ENCODE measurements at regions not wholly inside any gene's neighbourhood (a gene's known extent, or its start where the extent isn't known, plus 50 kb on each side); places are given as distances from the start of the nearest gene placed in this dataset.
"Not testable (repeated sequence)": the region's sequence is repeated elsewhere in the genome, so short reads cannot be mapped to it uniquely, and the experiment has no call there.

DNA sequence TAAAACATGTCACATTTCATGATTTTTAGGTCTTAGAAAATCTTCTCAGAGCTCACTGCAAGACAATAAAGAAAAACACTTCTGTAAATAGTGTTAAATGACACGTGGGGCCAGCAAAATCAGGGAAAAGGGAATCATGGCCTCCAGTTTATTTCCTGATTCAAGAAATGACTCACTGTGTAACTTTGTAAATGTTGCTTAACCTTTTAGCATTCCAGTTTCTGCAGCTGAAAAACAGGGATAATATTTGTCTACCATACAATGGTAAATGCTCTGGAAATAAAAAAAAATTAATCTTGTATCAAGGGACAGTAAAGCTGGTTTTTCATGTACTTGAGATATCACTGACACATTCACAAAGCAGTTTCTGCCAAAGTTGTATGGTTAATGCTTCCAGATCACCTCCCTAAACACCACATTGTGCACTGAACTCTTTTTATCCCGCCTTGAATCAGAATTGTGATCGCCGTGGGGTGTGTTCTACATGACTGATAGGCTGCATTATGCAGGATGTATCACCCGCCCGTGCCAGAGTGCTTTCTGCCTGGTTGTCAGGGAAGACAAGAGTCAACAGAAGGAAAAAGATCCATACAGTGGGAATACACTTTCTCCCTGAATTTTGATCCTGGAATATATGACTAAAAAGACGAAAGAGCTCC is 238.8 kb downstream of the IKZF2 start:
- peak; percentile 67 for DNase-seq

DNA sequence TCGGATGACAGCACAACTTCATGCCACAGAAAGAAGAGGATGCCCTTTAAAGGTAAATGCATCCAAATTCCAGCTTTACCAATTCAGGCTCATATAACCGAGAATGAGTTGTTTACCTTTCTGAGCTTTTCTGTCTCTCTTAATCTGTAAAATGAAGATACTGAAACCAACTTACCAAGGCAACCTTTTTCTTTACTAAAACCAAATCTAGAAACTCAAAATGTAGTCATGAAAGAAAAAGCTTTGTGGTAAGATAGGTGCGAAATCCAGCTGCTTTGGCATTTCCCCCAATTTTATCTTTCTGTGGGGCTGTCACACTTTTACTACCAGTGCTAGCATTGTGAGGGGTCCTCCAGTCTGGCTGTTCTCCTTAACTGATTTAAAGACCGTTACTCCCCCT is 240.4 kb downstream of the IKZF2 start:
- no peak for DNase-seq

DNA sequence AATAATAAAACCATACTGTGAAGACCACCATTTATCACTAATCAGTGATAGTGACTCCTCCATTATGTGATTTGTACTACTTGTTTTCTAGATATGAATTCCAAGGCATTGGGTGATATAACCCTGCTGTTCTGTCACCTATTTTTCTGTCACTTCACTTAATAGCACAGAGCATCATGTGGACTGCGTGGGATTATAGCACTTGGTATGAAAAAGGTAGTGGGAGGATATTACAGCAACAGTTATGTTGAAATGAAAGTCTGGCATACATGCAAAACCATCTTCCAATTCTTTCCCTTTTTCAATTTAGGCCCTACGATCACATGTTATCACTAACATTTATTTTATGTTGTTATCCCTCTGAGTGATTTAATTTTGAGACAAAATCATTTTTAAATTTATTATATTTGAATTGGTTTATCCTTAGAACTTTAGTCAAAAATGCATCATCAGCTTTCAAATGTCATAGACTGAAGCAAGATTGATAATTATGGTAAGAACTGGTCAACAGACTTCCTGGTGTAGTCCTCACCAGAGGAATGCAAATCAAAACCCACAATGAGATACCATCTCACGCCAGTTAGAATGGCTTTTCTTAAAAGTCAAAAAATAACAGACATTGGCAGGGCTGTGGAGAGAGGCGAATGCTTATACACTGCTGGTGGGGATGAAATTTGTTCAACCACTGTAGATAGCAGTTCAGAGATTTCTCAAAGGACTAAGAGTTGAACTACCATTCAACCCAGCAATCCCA is 242.6 kb downstream of the IKZF2 start:
- DNase-seq, result no peak

DNA sequence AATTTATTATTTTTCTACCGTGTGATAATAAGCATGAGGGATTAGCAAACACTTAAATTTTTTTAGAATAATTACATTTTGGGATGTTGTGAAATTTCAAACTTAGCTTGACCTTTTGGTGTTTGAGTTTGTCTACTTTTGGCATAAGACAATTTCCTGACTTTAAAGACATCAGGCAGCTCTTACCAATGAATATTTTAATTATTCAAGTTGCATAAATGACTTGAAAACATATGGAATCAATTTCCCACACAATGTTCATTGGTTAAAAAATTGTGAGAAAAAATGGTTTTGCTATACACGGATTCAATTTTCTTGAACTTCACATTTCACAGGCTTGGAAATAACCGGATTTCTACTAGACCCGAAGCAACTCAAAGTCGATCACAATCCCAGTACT is 243.4 kb downstream of the IKZF2 start:
- no peak for DNase-seq

DNA sequence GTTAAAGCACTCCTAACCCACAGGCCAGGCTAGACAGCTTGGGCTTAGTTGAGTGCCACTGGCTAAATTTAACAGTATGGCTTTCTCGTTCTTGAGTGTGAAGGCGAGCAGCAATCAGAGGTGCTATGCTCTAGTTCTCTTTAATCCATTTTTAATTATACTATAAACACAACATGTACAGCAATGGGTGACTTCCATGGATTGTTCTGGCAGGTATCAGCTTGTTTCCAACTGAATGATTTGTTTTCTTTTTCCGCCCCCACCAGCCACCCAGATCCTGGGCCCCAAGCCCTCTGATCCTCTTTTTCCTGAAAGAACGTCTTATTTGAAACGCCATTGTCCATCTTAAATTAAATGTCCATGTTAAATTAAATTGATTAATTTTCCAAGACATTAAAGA is 244.8 kb downstream of the IKZF2 start:
- peak; percentile 67 for DNase-seq

DNA sequence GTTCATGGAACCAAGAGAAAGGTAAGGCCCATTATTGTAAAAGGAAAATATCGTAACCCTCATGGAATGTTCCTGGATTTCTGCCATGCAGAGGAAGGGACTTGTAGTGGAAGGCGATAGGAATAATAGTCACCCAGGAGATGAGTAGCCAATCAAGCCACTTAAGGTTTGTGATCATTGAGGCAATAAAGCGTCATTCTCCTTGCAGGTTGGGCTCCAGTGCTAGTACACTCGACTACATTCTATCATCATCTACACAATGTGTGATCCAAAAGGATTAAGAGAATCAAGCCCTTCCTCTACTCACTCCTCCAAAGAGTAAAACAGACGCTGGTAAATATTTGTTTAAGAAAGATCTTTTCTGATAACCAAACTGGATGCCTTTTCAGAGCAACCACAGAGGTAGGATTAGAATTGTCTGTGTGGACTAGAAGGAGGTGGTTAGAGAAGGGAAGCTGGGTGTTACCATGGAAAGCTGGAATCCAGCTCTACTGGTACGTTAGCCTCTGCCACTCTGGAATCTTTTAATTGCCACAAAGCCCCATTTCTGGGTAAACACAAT is 245.7 kb downstream of the IKZF2 start:
- DNase-seq, result peak; percentile 61

DNA sequence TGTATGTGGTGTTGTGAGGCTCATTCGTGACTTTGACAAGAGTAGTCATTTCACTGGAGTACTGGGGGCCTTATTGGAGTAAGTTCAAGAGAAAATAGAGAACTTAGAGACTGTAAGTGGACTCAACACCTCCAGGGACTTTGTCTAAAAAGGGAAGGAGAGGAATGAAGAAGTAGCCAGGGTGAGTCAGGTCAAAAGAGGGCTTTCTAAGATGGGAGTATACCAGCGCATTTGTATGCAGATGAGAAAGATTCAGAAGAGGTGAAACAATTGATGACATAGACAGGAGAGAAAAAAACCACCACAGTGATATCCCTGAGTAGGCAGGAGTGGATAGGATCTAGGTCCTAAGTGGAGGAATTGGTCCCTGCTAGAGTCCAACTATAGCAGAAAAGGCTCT is 246.8 kb downstream of the IKZF2 start:
- no peak for DNase-seq

DNA sequence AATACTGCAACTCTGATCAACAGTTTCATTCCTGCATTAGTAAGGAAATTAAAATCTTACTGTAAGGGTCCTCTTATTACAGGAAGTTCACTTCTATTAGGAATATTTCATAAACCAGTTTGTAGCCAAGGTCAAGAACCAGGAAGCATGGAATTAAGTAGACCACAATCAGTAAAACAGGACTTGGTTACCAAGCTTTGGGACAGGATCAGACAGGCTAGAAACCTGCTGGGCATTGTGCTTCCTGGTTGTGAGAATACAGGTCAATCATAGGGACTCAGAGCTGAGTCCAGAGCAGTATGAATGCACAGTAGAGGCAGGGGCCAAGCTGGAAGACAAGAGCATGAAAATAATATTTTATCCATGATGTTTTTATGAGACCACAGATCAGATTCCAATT is 248.0 kb downstream of the IKZF2 start:
- no peak for DNase-seq

DNA sequence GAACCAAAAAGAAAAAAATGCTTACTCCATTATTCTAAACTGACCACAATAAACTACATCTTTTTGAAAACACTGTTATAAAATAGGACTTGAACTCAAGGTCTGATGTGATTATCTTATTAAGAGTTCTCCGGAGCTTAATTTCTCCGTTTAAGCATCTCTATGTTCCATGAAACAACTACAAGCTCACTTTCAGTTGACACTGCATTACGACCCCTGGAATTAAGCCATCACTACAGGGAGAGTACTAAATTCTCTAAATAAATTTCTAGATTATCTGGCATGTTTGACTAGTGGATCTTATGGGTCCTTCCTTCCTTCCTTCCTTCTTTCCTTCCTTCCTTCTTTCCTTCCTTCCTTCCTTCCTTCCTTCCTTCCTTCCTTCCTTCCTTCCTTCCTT is 249.0 kb downstream of the IKZF2 start:
- DNase-seq, result no peak

DNA sequence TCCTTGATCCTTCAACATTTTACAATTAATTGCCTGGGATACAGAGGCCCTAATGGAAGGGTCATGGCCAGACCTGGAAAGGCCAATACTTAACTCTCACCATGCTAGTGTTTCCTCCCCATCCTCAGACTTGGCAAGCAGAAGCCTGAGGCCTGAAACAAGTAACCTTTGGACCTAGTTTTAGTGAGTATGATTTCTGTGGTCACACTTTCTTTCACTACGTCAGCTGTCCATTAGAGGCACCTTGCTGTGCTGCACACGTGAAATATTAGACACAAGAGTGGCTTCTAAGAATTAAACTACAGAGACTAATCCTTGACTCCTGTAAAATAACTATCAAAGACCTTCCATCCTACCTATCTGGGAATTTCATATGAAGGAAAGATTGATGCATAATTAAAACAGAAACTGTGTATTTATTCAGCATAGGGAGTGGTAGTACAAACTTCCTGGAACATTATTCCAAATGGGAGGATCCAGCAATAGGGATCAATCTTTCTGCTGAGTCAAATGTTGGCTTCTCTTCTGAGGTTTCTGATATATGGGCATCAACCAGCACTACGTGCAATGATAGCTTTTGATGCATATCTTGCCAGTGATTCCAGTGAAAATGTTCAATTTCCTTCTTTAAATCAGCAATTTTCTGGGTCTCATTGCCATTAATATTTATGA is 249.7 kb downstream of the IKZF2 start:
- peak; percentile 16 for DNase-seq

DNA sequence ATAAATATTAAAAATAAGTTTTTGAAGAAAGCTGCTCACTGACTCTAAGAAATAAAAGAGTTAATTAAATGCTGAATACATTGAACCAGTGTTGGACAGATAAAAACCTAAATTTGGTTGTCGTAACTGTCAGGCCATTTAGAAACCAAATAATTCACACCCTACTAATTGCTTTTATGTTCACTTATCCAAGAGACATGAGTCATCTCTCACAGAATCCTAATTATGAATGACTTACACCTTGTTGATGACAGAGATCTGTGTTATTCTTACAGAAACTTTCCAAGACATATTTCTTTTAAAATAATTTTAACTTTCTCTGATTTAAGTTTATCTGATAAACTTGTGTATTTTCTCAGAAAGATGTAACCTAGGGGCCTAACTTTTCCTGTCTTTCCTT is 250.7 kb downstream of the IKZF2 start:
- peak; percentile 34 for DNase-seq

DNA sequence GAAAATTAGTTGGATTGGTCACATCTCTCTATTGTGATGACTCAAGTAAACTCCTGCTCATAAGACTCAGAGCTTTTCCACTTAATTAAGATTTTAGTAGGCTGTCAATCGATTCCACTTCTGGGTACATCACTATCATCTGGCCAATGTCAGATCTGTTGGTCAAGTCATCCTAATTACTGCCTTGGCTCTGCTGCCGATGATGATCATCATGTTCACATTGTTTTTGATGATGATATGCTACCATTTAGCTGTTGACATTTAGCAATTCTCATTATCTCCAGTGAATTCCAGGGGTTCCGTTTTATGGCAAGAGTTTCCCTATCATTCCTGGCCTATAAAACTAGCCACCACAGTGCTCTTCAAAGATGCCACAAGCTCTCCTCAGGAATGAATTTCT is 253.4 kb downstream of the IKZF2 start:
- no peak for DNase-seq

DNA sequence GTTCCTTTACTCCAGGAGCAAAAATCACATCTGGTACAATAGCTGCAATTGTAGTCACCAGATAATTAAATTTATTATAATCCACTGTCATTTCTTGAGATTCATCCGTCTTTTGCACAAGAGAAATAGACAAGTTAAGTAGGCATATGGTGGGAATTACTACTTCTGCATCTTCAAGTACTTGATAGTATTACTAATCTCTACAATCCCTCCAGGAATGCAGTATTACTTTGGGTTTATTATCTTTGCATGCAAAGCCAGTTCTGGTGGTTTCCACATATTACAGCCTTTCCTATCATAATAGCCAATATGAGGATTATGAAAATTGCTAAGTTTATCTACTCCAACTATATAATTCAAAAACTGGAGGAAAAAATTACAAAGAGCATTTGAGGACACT is 254.1 kb downstream of the IKZF2 start:
- DNase-seq, result no peak

DNA sequence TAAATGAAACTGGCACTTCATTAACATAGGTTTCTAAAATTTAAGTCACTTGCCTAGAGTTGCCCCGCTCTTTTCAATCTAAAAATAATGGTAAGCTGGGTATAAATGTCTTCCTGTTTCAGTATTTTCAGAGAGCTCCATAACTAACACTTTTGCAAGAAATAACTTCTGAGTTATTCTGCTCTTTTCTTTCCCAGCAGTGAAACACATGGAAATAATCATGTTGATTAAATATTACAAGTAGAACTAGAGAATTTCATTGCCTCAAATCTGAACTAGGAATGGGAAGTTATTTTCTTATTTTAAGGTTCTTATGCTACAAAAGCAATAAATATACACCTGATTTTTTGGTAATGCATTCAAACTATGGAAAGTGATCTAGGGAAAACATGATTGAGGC is 257.4 kb downstream of the IKZF2 start:
- DNase-seq, result no peak

DNA sequence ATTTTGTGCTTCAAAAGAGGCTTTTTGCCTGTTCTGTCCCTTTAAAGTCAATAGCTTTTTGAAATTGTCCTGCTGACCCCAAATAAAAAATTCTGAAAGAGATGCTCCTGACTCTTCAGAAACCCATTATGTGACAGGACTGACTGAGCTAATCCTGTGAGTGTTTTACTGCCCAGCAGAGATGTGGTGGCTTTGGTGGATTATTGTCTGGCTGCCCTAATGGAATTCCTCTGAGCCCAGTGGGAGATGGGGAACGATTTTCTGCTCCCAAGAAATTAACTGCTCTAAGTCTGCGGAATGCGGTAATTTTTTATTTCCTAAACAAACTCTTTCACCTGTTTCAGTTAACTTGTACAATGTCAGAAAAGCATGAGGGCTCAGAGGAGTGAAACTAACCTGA is 258.2 kb downstream of the IKZF2 start:
- DNase-seq, result no peak

DNA sequence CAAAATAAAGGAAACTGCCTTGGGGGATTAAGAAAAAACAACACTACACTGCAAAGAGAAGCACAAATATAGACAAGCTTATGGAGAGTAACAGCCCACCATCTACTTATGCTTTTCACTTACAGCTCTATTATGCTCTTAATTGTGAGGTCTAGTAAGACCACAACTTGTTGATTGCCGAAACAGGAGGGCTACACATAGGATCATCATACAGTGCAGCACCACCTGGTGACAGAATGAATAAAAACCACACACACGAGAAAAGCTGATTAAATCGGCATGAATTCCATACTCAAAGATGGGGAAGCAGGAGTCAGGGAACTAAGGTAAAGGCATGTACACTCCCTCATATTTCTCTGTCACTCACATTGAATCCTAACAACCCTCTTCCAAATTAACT is 259.2 kb downstream of the IKZF2 start:
- DNase-seq, result peak; percentile 21

DNA sequence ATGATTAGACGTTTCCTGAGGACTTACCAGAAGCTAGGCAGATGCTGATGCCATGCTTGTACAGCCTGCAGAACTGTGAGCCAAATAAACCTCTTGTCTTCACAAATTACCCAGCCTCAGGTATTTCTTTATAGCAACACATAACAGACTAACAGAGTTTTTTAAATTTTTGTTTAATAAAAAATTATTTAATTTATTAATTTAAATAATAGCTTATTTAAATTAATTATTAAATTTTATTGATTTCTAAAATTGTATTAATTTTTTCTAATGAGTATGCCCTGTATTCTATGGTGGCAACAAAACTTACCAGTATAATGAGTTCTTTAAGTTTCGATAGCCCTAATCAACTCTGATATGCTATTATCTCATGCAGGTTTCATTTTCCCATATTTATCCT is 259.8 kb downstream of the IKZF2 start:
- no peak for DNase-seq

DNA sequence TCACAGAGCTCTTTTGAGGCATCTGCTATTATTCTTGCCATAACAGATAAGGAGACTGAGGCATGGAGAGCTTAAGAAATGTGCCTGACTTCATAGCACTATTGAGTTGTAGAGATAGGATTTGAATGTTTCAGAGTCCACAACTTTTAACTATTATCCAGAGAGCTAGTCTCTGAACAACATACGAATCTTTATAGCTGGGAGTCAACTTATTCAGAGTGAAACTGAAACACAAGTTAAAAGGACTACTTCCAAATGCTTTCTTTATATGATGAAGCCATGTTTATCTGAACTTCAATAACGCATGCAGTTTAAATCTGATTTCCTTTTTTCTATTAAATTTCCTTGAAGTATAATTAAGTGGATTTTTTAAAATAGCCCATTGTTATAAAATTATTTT is 268.8 kb downstream of the IKZF2 start:
- DNase-seq, result no peak

DNA sequence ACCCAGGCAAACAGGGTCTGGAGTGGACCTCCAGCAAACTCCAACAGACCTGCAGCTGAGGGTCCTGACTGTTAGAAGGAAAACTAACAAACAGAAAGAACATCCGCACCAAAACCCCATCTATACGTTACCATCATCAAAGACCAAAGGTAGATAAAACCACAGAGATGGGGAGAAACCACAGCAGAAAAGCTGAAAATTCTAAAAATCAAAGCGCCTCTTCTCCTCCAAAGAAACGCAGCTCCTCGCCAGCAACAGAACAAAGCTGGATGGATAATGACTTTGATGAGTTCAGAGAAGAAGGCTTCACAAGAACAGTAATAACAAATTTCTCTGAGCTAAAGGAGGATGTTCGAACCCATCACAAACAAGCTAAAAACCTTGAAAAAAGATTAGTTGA is 274.9 kb downstream of the IKZF2 start:
- DNase-seq, result not testable (repeated sequence)

DNA sequence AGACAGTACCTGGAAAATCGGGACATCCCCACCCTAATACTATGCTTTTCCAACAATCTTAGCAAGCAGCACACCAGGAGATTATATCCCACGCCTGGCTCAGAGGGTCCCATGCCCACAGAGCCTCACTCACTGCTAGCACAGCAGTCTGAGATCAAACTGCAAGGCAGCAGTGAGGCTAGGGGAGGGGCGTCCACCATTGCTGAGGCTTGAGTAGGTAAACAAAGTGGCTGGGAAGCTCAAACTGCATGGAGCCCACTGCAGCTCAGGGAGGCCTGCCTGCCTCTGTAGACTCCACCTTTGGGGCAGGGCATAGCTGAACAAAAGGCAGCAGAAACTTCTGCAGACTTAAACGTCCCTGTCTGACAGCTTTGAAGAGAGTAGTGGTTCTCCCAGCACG is 275.5 kb downstream of the IKZF2 start:
- DNase-seq, result not testable (repeated sequence)

DNA sequence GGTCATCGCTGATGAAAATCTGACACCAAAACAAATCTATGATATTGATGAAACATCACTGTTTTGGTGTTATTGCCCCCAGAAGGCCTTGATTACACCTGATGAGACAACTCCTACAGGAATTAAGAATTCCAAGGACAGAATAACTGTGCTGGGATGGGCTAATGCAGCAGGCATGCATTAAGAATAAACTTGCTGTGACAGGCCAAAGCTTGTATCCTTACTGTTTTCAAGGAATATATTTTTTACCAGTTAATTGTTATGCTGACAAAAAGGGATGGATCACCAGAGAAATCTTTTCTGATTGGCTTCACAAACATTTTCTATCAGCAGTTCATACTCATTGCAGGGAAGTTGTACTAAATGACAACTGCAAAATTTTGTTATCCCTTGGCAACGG is 278.2 kb downstream of the IKZF2 start:
- DNase-seq, result no peak

DNA sequence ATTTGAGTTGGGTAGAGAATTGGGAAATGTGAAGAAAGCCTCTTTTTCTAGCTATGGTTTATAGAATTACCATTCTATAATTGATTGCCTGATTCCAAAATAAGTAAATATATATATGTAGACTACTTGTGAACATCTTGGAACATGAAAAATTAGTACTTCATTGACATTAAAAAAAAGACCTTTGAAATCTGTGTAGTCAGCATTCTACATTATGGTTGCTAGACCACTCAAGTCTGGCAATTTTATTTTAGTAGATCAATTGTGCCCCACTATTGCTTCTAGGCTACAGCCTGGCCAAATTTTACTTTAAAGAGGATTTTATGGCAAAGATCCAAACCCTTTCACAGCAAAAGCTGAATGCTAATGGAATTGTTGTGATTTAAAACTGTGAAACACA is 279.8 kb downstream of the IKZF2 start:
- no peak for DNase-seq

DNA sequence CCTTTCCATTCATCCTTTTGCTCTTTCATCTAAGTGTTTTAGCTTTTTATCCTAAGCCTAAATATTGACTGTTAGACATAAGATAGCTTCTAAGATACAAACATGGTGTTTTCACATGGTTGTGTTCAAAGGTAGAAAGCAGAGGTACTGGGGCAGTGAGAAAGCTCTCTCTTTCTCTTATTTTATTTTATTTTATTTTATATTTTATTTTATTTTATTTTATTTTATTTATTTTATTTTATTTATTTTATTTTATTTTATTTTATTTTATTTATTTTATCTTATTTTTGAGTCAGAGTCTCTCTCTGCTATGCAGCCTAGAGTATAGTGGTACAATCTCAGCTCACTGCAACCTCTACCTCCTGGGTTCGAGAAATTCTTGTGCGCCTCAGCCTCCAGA is 287.2 kb downstream of the IKZF2 start:
- no peak for DNase-seq

DNA sequence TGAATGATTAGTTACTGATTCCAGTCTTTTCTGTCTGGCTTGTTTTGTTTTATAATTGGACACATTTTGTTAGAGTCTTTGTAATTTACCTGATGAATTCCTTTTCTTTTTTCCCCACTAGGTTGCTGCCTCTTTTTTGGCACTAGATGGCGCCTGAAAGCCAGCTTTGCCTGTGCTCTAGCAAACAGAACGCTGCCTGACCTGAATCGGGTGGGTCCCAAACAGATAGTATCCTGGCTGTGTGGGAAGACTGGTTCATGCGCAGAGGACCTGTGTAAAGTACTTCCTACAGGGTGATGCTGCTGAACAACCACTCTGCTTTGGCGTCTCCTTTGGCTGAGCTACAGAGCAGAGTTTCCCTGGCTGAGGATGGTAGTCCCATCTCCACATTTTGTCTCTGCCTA is 288.2 kb downstream of the IKZF2 start:
- DNase-seq, result peak; percentile 39

All from NCI-H69 (cell line).